Pancreas (tissue), 10 donors: ENCODE measurements at regions not wholly inside any gene's neighbourhood (a gene's known extent, or its start where the extent isn't known, plus 50 kb on each side); places are given as distances from the start of the nearest gene placed in this dataset.

ENCODE experiments used
- ATAC-seq, 4 donors: fragments of 200-7000 bp; cut with Tn5 transposase; one replicate each; pipeline versions ENCODE4 v1.8.0 to v1.9.1; 2020; ENCODE audit warnings: mild to moderate bottlenecking in 4 of 4, moderate library complexity in 4 of 4
- DNase-seq, 6 donors: peaks; one replicate each; pipeline ENCODE4 v3.0.0-alpha.2; 2020
- FAIRE-seq: peaks from 2 replicates; lab custom pipeline; 2012; peaks lifted over from hg19 to GRCh38; lab: Jason Lieb, UNC
- H3K27ac ChIP-seq, 4 donors: fragments of 200-600 bp; sonication (generic); 1 replicate in 3 of 4; 2 replicates in 1 of 4; pipeline versions ENCODE4 v1.5.0 to v1.8.0; 2020
- H3K27me3 ChIP-seq, 4 donors: fragments of 200-600 bp; one replicate each; pipeline ENCODE4 v1.8.0; 2021
- H3K36me3 ChIP-seq, 3 donors: fragments of 200-600 bp; sonication (generic) in 1 of 3; one replicate each; pipeline versions ENCODE4 v1.5.0 to v1.8.0; 2020 to 2021
- H3K4me1 ChIP-seq, 3 donors: fragments of 200-600 bp; one replicate each; pipeline ENCODE4 v1.8.0; 2021
- H3K4me3 ChIP-seq, 4 donors: fragments of 200-600 bp; sonication (generic) in 2 of 4; one replicate each; pipeline versions ENCODE4 v1.5.0 to v1.8.0; 2020 to 2021
- H3K9me3 ChIP-seq, 4 donors: fragments of 200-600 bp; one replicate each; pipeline ENCODE4 v1.8.0; 2021
- whole genome bisulfite sequencing, 2 donors: extraction: QIAGEN DNeasy Blood & Tissue Kit; methylation state at CpG; one replicate each; pipeline ENCODE4 v1.1.7; 2013; 5-methylcytosine and 5-hydroxymethylcytosine counted together
- intact Hi-C, 3 donors: fragments of 100-400 bp; cut with DNase I; formaldehyde crosslinking; loops; one replicate each; pipeline versions ENCODE4 v1.11.1 to v1.14.2; 2022
- TF ChIP-seq, protein P1 (sequence below), 4 donors: fragments of 200-600 bp; sonication (generic) in 3 of 4; IDR thresholded peaks; one replicate each; pipeline versions ENCODE4 v1.5.0 to v1.8.0; 2021; ENCODE audit warnings: antibody characterized with exemption in 4 of 4
- donor health status: healthy with polysubstance abuse.
- donor health status: DM: no; HTN: no; CAD: no; lungs with moderate emphysema.
- donor health status: DM: no; HTN: no; CAD: no.
- donor health status: control.
- donor health status: control.
- donor health status: Bipolar disorder and iron deficiency.
- donor health status: DM: yes; HTN: yes; CAD: no.
- donor health status: DM: no; HTN: no; CAD: no.
- donor health status: DM: no; HTN: no; CAD: no.
- donor health status: DM: yes; HTN: yes; CAD: no.

GRCh38 chr13:73429701-73430100 is 370.9 kb downstream of the KLF5 start:
- H3K4me3 ChIP-seq, result no peak overlapping the region
- FAIRE-seq (no peak), ATAC-seq (peak in 3 of 4 donors; percentile 15 to 57 (median 54)), DNase-seq (no peak)
- H3K27me3 ChIP-seq, result no peaks in the 10 kb centered on the region
- intact Hi-C loops, result no loop called here
- no peaks in the 10 kb centered on the region for H3K4me1 ChIP-seq
- TF ChIP-seq, protein P1, sequence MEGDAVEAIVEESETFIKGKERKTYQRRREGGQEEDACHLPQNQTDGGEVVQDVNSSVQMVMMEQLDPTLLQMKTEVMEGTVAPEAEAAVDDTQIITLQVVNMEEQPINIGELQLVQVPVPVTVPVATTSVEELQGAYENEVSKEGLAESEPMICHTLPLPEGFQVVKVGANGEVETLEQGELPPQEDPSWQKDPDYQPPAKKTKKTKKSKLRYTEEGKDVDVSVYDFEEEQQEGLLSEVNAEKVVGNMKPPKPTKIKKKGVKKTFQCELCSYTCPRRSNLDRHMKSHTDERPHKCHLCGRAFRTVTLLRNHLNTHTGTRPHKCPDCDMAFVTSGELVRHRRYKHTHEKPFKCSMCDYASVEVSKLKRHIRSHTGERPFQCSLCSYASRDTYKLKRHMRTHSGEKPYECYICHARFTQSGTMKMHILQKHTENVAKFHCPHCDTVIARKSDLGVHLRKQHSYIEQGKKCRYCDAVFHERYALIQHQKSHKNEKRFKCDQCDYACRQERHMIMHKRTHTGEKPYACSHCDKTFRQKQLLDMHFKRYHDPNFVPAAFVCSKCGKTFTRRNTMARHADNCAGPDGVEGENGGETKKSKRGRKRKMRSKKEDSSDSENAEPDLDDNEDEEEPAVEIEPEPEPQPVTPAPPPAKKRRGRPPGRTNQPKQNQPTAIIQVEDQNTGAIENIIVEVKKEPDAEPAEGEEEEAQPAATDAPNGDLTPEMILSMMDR (IDR thresholded peaks at IDR 0.05), result no peak
- no peaks in the 10 kb centered on the region for H3K36me3 ChIP-seq
- H3K9me3 ChIP-seq, result no peaks in the 10 kb centered on the region
- 86 to 96% methylated on average over 1 of the region's 1 CpG for WGBS, 2 donors
- H3K27ac ChIP-seq, result no peak overlapping the region

- ATAC-seq (no peak), DNase-seq (no peak), FAIRE-seq (no peak)
- intact Hi-C loops, result no loop called here
- TF ChIP-seq, protein P1 (IDR thresholded peaks at IDR 0.05), result no peak
- Histone ChIP-seq H3K4me1 (no peaks in the 10 kb centered on the region), H3K27ac (peak overlapping the region in 1 of 4 donors; percentile 9), H3K36me3 (no peaks in the 10 kb centered on the region), H3K4me3 (no peak overlapping the region), H3K27me3 (no peaks in the 10 kb centered on the region), H3K9me3 (no peaks in the 10 kb centered on the region)
- 81 to 91% methylated on average over 1 of the region's 1 CpG for WGBS, 2 donors
Observed at GRCh38 chr13:73428706-73429105, 369.9 kb downstream of the KLF5 start.

DNA sequence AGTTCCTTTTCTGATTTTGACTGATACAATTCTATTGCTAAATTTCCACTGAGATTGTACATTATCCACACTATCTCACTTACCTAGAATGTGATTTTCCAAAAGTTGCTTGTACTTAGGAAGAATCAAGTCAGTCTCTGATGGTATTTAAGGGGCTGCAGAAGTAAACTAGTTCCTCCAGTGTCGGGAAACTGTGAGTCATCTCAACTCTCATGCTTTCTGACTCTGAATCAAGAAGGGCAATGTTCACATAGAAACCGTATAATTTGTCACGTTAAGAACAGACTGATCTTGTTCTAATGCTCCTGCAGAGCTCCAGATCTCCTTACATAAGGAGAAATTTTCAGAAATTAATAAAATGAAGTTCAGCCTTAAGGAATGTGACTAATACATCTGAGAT is 369.3 kb downstream of the KLF5 start:
- ATAC-seq, result peak in 3 of 4 donors; percentile 30 to 66 (median 58)
- H3K4me3 ChIP-seq, result no peak overlapping the region
- no peaks in the 10 kb centered on the region for H3K36me3 ChIP-seq
- TF ChIP-seq, protein P1 (IDR thresholded peaks at IDR 0.05), result no peak
- intact Hi-C loops, result no loop called here
- peak overlapping the region in 1 of 4 donors; percentile 9 for H3K27ac ChIP-seq
- no peaks in the 10 kb centered on the region for H3K9me3 ChIP-seq
- WGBS, 2 donors, result 50 to 55% methylated on average over 3 of the region's 3 CpGs
- DNase-seq, result no peak
- H3K4me1 ChIP-seq, result no peaks in the 10 kb centered on the region
- no peak for FAIRE-seq
- H3K27me3 ChIP-seq, result no peaks in the 10 kb centered on the region

DNA sequence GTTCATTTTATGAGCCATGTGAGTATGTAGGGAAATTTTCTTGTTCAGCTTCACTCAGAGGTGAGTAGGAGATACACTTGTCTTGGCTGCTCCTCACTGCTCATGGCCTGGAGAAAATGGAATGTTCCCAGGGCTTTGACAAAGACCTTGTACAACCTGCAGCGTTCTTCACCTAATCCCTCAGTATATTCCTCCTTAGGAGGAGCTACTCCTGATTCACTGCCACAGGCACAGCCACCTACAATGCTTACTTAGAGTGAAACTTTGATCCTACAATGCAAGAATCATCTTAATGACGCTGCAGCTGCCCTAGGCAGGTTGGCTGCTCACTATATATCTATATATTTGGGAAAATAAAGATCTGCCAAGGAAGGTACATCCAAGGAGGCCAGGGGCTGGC is 364.2 kb downstream of the KLF5 start:
- intact Hi-C loops, result no loop called here

DNA sequence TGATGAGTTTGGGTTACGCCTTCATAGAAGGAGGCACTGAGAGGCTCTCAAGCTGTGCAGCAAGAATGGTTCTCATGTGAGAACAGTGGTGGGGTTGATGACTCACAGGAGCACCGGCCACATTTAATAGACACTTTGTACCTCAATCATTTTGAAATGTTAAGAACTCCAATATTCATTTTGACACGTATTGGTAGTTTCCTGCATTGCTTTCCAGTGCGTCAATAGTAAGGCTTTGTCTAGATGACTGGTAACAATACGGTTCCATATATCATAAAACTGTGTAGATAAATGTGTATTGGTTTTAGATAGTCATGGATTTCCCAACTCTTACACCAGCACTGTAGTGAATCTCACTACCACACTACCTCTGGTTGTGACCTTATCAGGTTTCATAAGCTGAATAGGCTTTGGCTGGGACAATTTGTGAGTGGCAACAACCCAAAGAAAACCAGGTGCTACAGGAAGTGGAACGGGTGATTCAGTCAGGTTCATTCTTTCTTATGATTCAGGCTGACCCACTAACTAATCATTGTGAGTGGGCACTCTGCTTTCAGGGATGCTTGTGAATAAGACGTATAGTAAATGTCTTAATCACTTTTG is 362.6 kb downstream of the KLF5 start:
- Histone ChIP-seq H3K9me3 (no peaks in the 10 kb centered on the region), H3K36me3 (no peaks in the 10 kb centered on the region), H3K27me3 (no peaks in the 10 kb centered on the region), H3K4me1 (peaks cover 0 to 5% (median 0%) of the 10 kb centered on the region in 3 donors), H3K27ac (no peak overlapping the region), H3K4me3 (no peak overlapping the region)
- no peak for FAIRE-seq
- intact Hi-C loops, result no loop called here
- peak in 3 of 6 donors; percentile 36 to 74 (median 49) for DNase-seq
- ATAC-seq, result peak; percentile 69 to 92 (median 92)
- TF ChIP-seq, protein P1 (IDR thresholded peaks at IDR 0.05), result no peak
- WGBS, 2 donors, result 38 to 41% methylated on average over 7 of the region's 7 CpGs

More for the DNA sequence above, 364.2 kb downstream of the KLF5 start:
- no peak for ATAC-seq
- no peak for FAIRE-seq
- Histone ChIP-seq H3K4me1 (peaks cover 0 to 5% (median 0%) of the 10 kb centered on the region in 3 donors), H3K27ac (no peak overlapping the region), H3K9me3 (no peaks in the 10 kb centered on the region), H3K4me3 (no peak overlapping the region), H3K36me3 (no peaks in the 10 kb centered on the region), H3K27me3 (no peaks in the 10 kb centered on the region)
- DNase-seq, result no peak
- TF ChIP-seq, protein P1 (IDR thresholded peaks at IDR 0.05), result no peak
- 91 to 93% methylated on average over 2 of the region's 2 CpGs for WGBS, 2 donors
